Peyer's patch (tissue), 4 donors: ENCODE measurements at regions not wholly inside any gene's neighbourhood (a gene's known extent, or its start where the extent isn't known, plus 50 kb on each side); places are given as distances from the start of the nearest gene placed in this dataset.

Source experiments
- CTCF ChIP-seq, 6 experiments: fragments of 450-650 bp in 4 of 6; fragments of 200-600 bp in 2 of 6; sonication (generic) in 1 of 6; IDR thresholded peaks; one replicate each; pipeline ENCODE4 v1.5.1; 2017 to 2019; ENCODE audit warnings: antibody characterized with exemption in 6 of 6, mild to moderate bottlenecking in 3 of 6, moderate library complexity in 1 of 6
- POLR2A ChIP-seq, 2 donors: fragments of 450-650 bp; IDR thresholded peaks; one replicate each; pipeline ENCODE4 v1.5.1; 2017; ENCODE audit warnings: antibody characterized with exemption in 2 of 2, mild to moderate bottlenecking in 2 of 2, moderate library complexity in 2 of 2

GRCh38 chr13:108120856-108121255 lies 94.5 kb downstream of the LIG4 start:
- TF ChIP-seq CTCF (IDR thresholded peaks at IDR 0.05) (no peak), POLR2A (IDR thresholded peaks at IDR 0.05) (no peak)
